ENCODE measurements at regions not wholly inside any gene's neighbourhood (a gene's known extent, or its start where the extent isn't known, plus 50 kb on each side); places are given as distances from the start of the nearest gene placed in this dataset.

- Histone ChIP-seq H3K27me3 (no peaks in the 10 kb centered on the region), H3K9me3 (no peaks in the 10 kb centered on the region), H3K4me3 (no peak overlapping the region), H3K27ac (no peak overlapping the region), H3K4me1 (no peaks in the 10 kb centered on the region), H3K36me3 (no peaks in the 10 kb centered on the region)
- TF ChIP-seq POLR2AphosphoS5 (IDR thresholded peaks at IDR 0.05), result no peak
- no peak for TF ChIP-seq CTCF (IDR thresholded peaks at IDR 0.05)
- TF ChIP-seq POLR2A (IDR thresholded peaks at IDR 0.05), result no peak
- TF ChIP-seq EP300 (IDR thresholded peaks at IDR 0.05), result no peak
- WGBS, result 89% methylated on average over 3 of the region's 3 CpGs
- DNase-seq (ENCODE audit: low spot score in 2 of 2), result no peak
Observed at GRCh38 chr1:55662875-55663274, 447.7 kb upstream of the USP24 start.

- TF ChIP-seq POLR2AphosphoS5 (IDR thresholded peaks at IDR 0.05) (no peak), CTCF (IDR thresholded peaks at IDR 0.05) (no peak), POLR2A (IDR thresholded peaks at IDR 0.05) (no peak), EP300 (IDR thresholded peaks at IDR 0.05) (no peak)
- Histone ChIP-seq H3K4me3 (no peak overlapping the region), H3K4me1 (no peaks in the 10 kb centered on the region), H3K9me3 (no peaks in the 10 kb centered on the region), H3K27me3 (no peaks in the 10 kb centered on the region), H3K27ac (no peak overlapping the region), H3K36me3 (no peaks in the 10 kb centered on the region)
- 68% methylated on average over 2 of the region's 2 CpGs for WGBS
- DNase-seq (ENCODE audit: low spot score in 2 of 2), result no peak
Observed at GRCh38 chr1:55658917-55659316, 443.8 kb upstream of the USP24 start.

GRCh38 chr1:55654750-55655149 is 439.6 kb upstream of the USP24 start:
- DNase-seq (ENCODE audit: low spot score in 2 of 2), result no peak
- 52% methylated on average over 4 of the region's 4 CpGs for WGBS
- Histone ChIP-seq H3K9me3 (no peaks in the 10 kb centered on the region), H3K36me3 (no peaks in the 10 kb centered on the region), H3K27ac (no peak overlapping the region), H3K4me3 (no peak overlapping the region), H3K27me3 (no peaks in the 10 kb centered on the region), H3K4me1 (peaks cover 3% of the 10 kb centered on the region)
- TF ChIP-seq POLR2AphosphoS5 (IDR thresholded peaks at IDR 0.05), result no peak
- no peak for TF ChIP-seq EP300 (IDR thresholded peaks at IDR 0.05)
- TF ChIP-seq CTCF (IDR thresholded peaks at IDR 0.05), result no peak
- TF ChIP-seq POLR2A (IDR thresholded peaks at IDR 0.05), result no peak

GRCh38 chr1:55654171-55654570 is 439.0 kb upstream of the USP24 start:
- Histone ChIP-seq H3K4me1 (peaks cover 3% of the 10 kb centered on the region), H3K9me3 (no peaks in the 10 kb centered on the region), H3K27me3 (no peaks in the 10 kb centered on the region), H3K4me3 (no peak overlapping the region), H3K27ac (no peak overlapping the region), H3K36me3 (no peaks in the 10 kb centered on the region)
- no peak for DNase-seq (ENCODE audit: low spot score in 2 of 2)
- TF ChIP-seq CTCF (IDR thresholded peaks at IDR 0.05) (no peak), EP300 (IDR thresholded peaks at IDR 0.05) (no peak), POLR2AphosphoS5 (IDR thresholded peaks at IDR 0.05) (no peak)

- 40% methylated on average over 3 of the region's 3 CpGs for WGBS
- no peak for TF ChIP-seq CTCF (IDR thresholded peaks at IDR 0.05)
- Histone ChIP-seq H3K27ac (no peak overlapping the region), H3K36me3 (no peaks in the 10 kb centered on the region), H3K4me1 (peaks cover 3% of the 10 kb centered on the region), H3K9me3 (no peaks in the 10 kb centered on the region), H3K27me3 (no peaks in the 10 kb centered on the region), H3K4me3 (no peak overlapping the region)
- DNase-seq (ENCODE audit: low spot score in 2 of 2), result no peak
Observed at GRCh38 chr1:55650444-55650843, 435.3 kb upstream of the USP24 start.

Measured in suprapubic skin (tissue), 4 donors.